ENCODE measurements at regions not wholly inside any gene's neighbourhood (a gene's known extent, or its start where the extent isn't known, plus 50 kb on each side); places are given as distances from the start of the nearest gene placed in this dataset.

- DNase-seq = no peak
Measured at GRCh38 chr22:49620666-49621065, 207.0 kb downstream of the BRD1 start.

DNA sequence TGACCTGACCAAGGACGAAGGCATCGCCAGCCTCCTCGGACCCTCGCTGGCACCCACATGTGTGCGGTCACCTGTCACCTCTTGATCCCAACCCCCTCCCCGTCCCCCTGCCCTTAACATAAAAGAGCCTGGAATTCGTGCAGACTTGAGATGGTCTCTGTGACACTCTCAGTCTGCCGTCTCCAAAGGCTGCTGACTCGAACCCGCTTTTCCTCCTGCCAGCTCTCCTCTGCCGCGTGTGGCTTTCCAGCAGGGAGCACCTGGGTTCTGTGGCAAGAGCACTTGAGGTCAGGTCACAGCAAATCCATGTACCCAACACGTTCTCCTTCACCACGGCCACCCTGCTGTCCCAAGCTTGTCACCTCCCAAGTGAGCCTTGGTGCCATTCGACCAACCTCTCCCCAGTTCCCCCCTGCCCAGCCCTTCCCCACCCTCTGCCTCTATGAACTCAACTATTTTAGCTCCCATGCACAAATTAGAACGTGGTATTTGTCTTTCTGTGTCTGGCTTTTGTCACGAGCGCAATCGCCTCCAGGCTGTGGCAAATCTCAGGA, 207.6 kb downstream of the BRD1 start:
- DNase-seq = no peak

- DNase-seq = no peak
Measured at GRCh38 chr22:49619301-49619700, 208.4 kb downstream of the BRD1 start.

DNA sequence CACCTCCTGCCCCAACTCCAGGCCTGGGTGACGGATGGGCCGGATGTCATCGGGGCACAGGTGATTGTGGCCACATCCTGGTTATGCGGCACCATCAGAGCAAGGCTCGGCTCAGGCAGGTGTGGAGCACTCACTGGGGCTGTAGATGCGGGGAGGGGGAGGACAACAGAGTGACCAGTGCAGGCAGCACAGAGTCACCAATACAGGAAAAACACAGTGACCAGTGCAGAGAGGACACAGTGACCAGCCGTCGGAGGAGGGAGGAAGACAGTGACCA, 209.1 kb downstream of the BRD1 start:
- no peak for DNase-seq

DNA sequence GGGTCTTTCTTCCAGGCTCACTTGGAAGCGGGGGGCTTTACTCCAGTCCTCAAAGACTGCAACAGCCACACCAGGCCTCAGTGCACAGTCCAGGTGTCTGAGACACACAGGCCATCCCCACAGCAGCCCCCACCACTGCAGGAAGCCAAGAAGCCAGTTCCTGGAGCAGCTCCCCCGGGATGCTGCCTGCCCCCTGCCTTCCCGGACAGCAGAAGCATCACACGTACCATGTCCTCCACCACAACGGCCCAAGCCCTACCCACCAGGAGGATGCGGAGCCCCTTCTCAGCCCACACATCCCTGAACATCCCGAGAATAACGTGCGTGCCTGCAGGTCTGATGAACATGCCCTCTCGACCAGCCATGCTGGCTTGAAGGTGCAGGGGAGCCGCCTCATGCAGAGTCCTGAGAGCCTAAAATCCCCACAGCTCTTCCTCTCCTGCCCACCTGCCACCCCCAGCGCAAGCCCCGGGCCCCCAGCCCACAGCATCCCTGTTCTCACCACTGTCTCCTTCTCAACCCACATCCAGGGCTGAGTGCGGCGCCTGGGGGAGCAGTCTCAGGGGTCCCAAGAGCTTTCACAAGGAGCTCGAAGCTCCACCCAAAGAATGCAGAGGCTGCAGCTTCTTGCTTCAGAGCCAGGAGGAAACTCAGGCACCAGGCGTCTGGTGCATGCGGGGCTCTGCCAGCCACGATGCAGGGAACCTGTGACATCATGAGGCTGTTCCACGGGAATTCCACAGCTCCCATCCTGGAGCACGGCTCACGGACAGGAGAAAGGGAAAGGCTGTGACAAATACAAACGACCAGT, 209.6 kb downstream of the BRD1 start:
- DNase-seq = no peak

- no peak for DNase-seq
Measured at GRCh38 chr22:49617264-49617663, 210.4 kb downstream of the BRD1 start.

DNA sequence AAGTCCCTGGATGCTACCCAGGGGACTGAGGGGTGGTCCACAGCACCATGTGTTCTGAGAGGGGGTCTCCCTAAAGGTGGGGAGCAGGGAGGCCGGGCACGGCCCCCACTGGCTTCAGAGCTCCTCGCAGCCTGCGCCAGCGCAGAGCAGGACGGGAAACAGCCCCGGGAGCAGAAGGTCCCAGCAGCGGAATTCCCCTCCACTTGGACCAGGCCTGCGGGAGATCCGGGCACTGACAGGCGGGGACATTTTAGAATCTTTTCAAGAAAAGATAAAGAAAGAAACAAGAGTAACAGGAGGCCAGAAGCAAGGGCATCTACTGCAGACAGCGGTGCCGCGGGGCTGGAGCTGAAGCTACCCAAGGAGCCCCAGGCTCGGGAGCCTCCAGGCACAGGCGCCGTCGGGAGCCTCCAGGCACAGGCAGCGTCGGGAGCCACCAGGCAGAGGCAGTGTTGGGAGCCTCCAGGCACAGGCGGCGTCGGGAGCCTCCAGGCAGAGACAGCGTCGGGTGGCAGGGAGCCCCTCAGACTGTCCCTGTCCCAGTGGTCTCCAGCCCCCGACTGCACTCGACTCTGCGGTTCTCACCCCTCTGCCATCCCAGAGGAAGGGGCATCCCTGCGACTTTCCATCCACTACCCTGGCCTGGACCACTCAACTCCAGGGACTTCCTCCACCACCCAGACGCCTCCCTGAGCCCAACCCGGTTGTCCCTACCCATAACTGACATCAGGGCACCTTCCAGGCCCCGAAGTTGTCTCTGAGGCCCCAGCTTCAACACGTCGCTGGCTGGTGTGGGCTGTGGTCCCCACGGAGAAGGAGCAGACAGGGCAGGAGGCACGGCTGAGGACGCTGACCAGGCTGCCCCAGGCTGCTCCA, 211.1 kb downstream of the BRD1 start:
- no peak for DNase-seq

DNA sequence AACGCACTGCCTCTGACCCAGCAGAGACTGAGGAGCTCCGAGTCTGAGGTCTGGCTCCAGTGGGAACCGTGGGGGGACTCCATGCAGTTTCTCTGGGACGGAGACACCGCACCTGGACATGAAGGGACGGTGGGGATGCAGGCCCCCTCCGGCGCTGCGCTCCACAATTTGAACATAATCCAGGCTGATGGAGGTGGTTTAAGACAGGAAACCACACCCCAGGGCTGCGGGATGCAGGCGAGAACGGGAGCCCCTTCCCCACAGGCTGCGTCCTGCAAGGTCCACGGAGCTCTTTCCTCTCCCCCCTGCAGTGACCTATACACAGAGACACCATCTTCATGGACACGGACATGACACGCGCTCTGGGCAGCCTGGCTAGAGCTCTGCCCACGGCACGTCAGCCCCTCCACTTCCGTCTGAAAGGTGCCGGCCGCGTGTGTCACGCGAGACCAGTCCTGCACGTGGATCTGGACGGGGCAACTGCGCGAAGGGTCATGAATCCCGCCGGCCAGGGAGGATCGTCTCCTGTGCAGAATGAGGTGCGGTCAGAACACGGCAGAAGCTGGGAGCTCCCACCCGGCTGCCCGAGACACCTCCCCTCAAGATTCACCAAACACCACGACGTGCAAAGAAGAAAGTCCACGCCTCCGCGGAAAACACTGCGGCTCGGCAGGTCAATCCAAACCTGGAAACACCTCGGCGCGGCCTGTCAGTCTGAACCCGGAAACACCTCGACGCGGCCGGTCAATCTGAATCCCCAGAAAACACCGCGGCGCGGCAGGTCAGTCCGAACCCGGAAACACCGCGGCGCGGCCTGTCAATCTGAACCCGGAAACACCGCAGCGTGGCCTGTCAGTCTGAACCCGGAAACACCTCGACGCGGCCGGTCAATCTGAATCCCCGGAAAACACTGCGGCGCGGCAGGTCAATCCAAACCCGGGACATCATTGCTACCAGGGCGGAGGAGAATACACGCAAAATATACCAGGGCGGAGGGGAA, 212.4 kb downstream of the BRD1 start:
- DNase-seq = no peak

GRCh38 chr22:49613511-49614270, 214.0 kb downstream of the BRD1 start:
- DNase-seq = no peak

DNA sequence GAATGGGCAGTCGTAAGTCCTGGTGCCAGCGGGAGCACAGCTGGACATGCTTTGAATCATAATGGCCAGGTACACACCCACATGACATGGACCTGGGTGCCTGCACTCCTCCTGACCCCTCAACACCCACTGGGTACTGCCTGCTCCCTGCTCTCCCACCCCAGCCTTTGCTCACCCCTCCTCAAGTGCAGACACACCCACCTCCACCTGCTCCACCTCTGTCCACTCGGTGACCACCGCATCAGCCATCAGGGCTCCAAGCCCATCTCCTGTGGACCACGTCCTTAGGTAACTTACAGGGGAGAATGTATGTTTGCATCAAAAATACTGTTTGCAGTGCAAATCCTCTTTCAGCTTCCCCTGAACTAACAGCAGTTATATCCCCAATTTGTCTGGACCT, 214.6 kb downstream of the BRD1 start:
- no peak for DNase-seq

DNA sequence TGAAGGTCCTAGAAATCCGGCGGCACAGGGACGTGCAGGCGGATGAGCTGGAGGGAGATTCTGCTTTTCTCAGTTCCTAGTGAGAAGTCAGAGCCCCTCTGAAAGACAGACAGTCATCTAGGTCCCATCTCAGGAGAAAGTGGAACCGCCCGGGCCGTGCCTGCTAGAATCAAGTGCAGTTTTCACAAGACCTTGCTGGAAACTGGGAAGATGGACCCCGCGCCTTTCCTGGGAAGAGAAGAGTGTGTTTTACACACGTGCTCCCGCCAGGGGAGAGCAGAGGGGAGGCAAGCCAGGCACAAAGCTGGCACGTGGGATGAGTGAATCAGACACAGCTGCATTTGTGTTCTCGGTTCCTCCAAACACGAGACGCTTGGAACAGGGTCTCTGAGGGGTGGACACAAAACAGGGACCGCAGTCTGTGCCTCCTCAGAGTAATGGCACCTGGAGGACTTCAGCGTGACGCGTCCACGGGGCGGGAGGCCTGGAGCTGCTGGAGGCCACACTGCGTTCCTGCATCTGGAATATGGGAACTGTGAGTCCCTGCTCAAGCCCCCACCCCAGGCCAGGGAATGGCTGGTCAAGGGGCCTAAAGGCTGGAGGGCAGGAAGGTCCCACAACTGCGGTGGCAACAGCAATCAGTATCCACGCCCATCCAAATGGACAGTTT, 218.3 kb downstream of the BRD1 start:
- no peak for DNase-seq

DNA sequence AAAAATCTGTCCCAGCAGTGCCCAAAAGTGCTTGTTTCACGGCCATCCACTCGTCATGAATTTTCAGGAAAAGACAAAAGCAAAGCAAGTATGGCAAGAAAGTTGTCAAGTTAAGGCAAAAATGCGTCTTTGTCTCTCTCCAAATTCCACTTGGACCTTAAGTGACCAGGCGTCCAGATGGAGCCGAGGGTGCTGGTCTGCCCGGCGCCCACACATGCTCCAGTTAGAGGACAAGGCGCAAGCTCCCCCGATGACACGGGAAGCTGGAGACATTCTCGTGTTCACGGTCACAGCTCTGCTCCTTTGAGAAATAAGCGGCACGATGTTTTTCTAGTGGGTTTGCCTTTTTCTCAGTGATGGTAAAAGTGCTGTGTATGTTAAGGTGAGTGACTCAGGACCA, 219.0 kb downstream of the BRD1 start:
- DNase-seq = no peak

DNA sequence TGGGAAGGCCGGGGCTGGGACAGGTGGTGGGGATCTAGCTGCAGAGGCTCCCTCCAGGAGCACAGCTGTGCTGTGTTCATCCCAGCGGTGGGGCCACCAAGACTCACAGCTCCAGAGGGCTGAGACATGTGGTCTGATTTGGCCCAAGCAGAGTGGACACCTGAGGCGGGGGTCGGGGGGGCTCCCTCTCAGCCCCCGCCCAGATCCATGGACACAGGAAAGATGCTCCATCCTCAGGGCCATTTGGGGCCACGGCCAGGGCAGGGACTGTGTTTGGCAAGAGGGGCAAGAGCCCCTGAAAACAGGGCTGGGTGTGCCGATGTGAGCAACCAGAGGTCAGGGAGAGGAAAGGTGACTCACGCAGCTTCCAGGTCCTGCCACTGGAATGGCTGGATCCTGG, 219.4 kb downstream of the BRD1 start:
- no peak for DNase-seq

DNA sequence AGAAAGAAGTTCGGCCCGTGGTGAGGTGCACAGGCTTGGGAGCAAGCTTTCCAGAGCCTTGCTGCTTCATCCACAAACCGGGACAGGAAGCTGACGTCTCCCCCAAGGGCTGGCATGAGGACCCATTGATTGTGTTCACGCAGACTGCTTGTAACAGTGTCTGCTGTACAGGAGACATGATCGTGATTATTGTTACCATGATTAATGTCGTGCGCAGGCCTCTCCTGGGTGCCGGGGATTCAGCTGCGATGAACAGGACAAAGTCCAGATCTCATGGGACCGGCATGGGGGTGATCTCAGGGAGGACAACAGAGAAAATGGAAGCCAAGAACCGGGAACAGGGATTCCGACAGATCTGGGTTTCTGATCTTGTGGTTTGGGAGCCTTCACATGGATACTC, 219.9 kb downstream of the BRD1 start:
- no peak for DNase-seq

DNA sequence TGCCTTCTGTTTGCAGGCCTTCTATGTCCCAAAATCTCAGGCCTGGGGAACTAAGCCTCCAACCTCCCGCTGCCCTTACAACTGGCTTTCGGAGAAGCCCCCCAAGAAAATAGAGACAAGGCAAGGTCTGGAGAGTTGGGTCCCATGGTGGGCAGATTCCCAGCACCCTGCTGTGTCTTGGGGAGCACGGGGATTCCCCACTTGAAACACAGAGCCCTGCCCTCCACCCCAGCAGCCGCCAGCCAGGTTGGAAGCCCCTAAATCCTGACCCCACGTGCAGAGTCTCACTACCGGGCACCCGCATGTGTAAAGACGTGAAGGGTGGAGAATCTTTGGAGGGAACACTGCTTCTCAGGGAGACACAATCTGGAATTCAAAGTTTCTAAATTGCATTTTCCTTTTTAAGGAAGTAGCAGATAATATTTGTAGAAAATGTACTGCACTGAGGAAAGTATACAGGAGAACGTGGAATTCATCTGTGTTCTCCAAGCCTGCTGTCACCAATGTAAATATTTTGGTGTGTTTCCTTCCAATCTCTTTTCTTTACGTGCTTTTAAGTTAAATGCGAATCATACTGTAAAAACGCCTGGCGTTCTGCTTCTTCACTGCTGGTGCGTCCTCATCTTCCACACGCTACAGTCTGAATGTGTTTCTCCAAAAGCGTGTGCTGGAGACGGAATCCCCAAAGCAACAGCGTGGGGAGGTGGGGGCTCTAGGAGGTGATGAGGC, 220.9 kb downstream of the BRD1 start:
- DNase-seq = no peak

DNA sequence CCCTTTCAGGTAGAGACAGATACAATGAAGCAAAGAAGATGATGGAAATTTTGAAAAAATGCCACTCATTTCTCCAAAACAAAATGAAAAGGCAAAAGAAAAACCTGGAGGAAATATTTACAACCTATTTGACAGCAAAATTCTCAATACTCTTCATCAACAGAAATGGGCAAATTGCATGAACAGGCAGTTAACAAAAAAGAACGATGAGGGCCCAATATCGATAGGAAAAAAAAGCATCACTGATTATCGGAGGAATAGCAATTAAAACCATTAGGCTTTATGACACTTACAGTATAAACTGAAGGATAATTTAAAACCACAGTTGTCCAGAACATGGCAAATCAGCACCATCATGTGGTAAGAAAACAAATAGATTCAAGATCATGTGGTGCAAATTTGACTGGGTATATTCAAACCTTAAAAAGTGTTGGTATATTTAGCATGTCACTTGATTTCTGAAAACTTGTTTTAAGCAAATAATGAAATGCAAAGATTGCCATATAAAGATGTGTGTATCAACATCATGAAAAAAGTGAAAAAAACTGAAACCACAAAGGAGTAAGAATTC, 222.9 kb downstream of the BRD1 start:
- DNase-seq = no peak

DNA sequence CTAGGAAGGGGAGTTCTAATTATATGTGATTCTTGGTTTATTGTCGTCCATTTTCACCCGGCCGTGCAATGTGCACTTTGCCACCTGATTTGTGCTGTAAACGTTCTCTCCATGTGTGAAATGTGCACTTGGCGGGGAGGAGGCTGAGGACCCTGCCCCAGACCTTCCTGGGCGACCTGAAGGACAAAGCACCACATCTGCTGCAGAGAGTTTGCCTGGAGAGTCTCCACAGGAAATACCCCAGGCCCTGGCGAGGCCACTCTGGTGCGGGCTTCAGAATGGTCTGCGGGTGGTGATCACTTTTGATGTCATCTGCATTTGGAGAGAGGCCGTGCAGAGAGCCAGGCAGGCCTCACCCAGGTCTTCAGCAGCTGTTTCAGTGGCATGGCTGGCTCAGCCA, 224.7 kb downstream of the BRD1 start:
- DNase-seq = no peak

DNA sequence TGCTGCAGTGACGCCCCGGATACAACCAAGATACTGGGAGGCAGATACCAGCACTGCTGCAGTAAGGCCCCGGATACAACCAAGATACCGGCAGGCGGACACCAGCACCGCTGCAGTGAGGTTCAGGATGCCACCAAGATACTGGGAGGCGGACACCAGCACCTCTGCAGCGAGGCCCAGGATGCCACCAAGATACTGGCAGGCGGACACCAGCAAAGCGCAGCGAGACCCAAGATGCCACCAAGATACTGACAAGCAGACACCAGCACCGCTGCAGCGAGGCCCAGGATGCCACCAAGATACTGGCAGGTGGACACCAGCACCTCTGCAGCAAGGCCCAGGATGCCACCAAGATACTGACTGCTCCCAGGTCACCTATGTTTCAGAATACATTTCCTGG, 225.2 kb downstream of the BRD1 start:
- DNase-seq = no peak

DNA sequence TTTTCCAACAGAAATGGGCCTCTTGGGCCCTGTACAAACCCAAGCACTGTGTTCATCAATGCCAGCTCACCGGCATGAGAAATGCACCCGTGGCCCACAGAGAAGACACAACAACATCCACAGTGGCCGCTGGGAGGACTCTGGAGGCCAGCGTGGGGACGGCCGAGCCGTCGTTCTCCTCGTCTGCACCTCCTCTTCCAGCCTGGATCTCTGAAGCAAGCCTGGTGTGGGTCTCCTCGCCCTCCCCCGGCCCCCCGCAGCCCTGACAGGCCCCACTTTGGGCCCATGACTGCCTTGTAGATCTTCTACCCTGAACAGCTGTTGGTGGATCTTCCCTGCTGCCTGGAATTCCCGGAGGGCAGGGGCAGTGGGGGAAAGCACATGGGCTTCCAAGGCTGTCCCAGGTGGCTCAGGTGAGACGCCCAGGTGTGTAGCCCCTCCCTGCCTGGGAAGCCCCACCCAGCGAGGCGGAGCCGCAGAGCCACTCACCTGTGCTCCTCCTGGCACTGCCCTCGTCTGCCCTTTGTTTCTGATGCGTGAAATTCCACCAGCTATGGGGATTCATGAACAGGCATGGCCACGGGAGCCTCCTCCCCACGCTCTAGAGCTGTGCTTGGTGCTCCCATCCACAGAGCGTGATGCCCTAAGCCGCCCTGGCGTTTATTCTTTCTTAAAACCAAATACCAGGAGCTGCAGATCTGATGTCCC, 225.9 kb downstream of the BRD1 start:
- DNase-seq = no peak

Measured in stimulated activated CD4-positive, alpha-beta T cell treated with anti-CD3 and anti-CD28 coated beads, Interleukin-12 subunit alpha, Interleukin-12 subunit beta, amount 100 ng/mL, for 4 hours (primary cell).